ENCODE measurements at regions not wholly inside any gene's neighbourhood (a gene's known extent, or its start where the extent isn't known, plus 50 kb on each side); places are given as distances from the start of the nearest gene placed in this dataset.

- H3K23me2 ChIP-seq (ENCODE audit: insufficient read length, low read depth, low read length, poor library complexity, severe bottlenecking): no peaks in the 10 kb centered on the region
- Mint-ChIP-seq H3K27me3 (ENCODE audit: low read depth) (peaks cover 3% of the 10 kb centered on the region; the same call in 1 of the 2 replicates), H3K4me1 (no peaks in the 10 kb centered on the region), H3K9me3 (peaks cover 91 to 93% of the 10 kb centered on the region in 2 experiments), H3K27ac (no peak overlapping the region), H3K36me3 (ENCODE audit: insufficient read depth in 1 of 3, low read depth in 3 of 3) (peaks cover 4 to 23% (median 11%) of the 10 kb centered on the region in 3 experiments; a peak in 6 of 7 replicates), H3K4me3 (no peak overlapping the region; a peak in 1 of 5 replicates)
- H2BK5ac ChIP-seq (ENCODE audit: insufficient read length, low read length): no peak overlapping the region
- H2BK20ac ChIP-seq (ENCODE audit: low read depth, low read length, poor library complexity, severe bottlenecking): no peak overlapping the region
- no peak overlapping the region for H4K8ac ChIP-seq (replicated peaks; ENCODE audit: insufficient read length, low read depth, low read length)
- H3K56ac ChIP-seq (ENCODE audit: insufficient read length, low read depth, low read length): no peak overlapping the region
- H4K20me1 ChIP-seq (ENCODE audit: control insufficient read depth, insufficient read depth, insufficient read length): no peaks in the 10 kb centered on the region
- peaks cover 87% of the 10 kb centered on the region for H3K9me3 ChIP-seq (ENCODE audit: control insufficient read depth, low read depth, low read length)
- H3K4me2 ChIP-seq (ENCODE audit: insufficient read depth, insufficient read length, low read length): no peak overlapping the region
- H3K27me3 ChIP-seq (ENCODE audit: insufficient read depth, low read length): no peaks in the 10 kb centered on the region
- no peak overlapping the region for H3K23ac ChIP-seq (ENCODE audit: insufficient read length, low read depth, low read length)
- no peak overlapping the region for H3K4ac ChIP-seq (ENCODE audit: low read depth, low read length)
- H3K9ac ChIP-seq (ENCODE audit: extremely low read depth, insufficient read length, low read length): no peak overlapping the region
- H4K91ac ChIP-seq (ENCODE audit: insufficient read length, low read depth, low read length): no peak overlapping the region
- no peak overlapping the region for H2BK15ac ChIP-seq (ENCODE audit: low read depth, low read length)
- no peaks in the 10 kb centered on the region for H3K79me1 ChIP-seq (ENCODE audit: insufficient read depth, low read depth, low read length, poor library complexity, severe bottlenecking)
- H2BK12ac ChIP-seq (ENCODE audit: insufficient read length, low read depth, low read length): no peak overlapping the region
- DNase-seq: no peak
- H4K5ac ChIP-seq (ENCODE audit: insufficient read length, low read depth, low read length): no peak overlapping the region
- no peak overlapping the region for H2AFZ ChIP-seq (ENCODE audit: low read length)
- H3K79me2 ChIP-seq (ENCODE audit: insufficient read depth, low read length): no peaks in the 10 kb centered on the region
- no peak overlapping the region for H2AK5ac ChIP-seq (ENCODE audit: insufficient read length, low read length)
- no peak for TF ChIP-seq CTCF (conservative IDR thresholded peaks at IDR 0.05)
- H3K14ac ChIP-seq (ENCODE audit: insufficient read depth, low read length): no peak overlapping the region
- H3T11ph ChIP-seq (ENCODE audit: low read length): no peak overlapping the region
- no peak overlapping the region for H3K27ac ChIP-seq (ENCODE audit: insufficient read length, low read depth, low read length)
- no peak overlapping the region for H3K18ac ChIP-seq (ENCODE audit: insufficient read length, low read depth, low read length)
- H3K4me1 ChIP-seq (ENCODE audit: insufficient read depth, low read length): no peaks in the 10 kb centered on the region
- no peak overlapping the region for H2BK120ac ChIP-seq (ENCODE audit: low read depth, low read length, poor library complexity, severe bottlenecking)
- WGBS (ENCODE audit: extremely low coverage, insufficient read length, low lambda C conversion rate): no CpG with 5 or more reads among the region's 9 CpGs
These were observed 375.6 kb upstream of the NUPR2 start for GRCh38 chr7:56491636-56492425.

Measured in H9 (cell line).